ENCODE measurements at regions not wholly inside any gene's neighbourhood (a gene's known extent, or its start where the extent isn't known, plus 50 kb on each side); places are given as distances from the start of the nearest gene placed in this dataset.
"Not testable (repeated sequence)": the region's sequence is repeated elsewhere in the genome, so short reads cannot be mapped to it uniquely, and the experiment has no call there.

GRCh38 chr2:77768508-77768907 is 246.3 kb upstream of the LRRTM4 start:
- Mint-ChIP-seq H3K4me3 (no peak overlapping the region), H3K27ac (no peak overlapping the region)
- no peak for ATAC-seq (ENCODE audit: low read depth)

GRCh38 chr2:77778917-77779316 is 256.7 kb upstream of the LRRTM4 start:
- Mint-ChIP-seq H3K4me1 (no peaks in the 10 kb centered on the region), H3K27ac (no peak overlapping the region), H3K27me3 (no peaks in the 10 kb centered on the region), H3K36me3 (no peaks in the 10 kb centered on the region), H3K9me3 (peaks cover 8% of the 10 kb centered on the region), H3K4me3 (no peak overlapping the region)
- ATAC-seq (ENCODE audit: low read depth): no peak
- no peak for DNase-seq (ENCODE audit: low spot score in 2 of 2)

More at GRCh38 chr2:77768508-77768907, 246.3 kb upstream of the LRRTM4 start:
- peaks cover 7% of the 10 kb centered on the region for H3K9me3 Mint-ChIP-seq
- H3K36me3 Mint-ChIP-seq: no peaks in the 10 kb centered on the region
- no peak for DNase-seq (ENCODE audit: low spot score in 2 of 2)
- H3K27me3 Mint-ChIP-seq: no peaks in the 10 kb centered on the region
- H3K4me1 Mint-ChIP-seq: no peaks in the 10 kb centered on the region

GRCh38 chr2:77793500-77793899 is 271.3 kb upstream of the LRRTM4 start:
- not testable (repeated sequence) for DNase-seq (ENCODE audit: low spot score in 2 of 2); ATAC-seq (ENCODE audit: low read depth); H3K9me3 Mint-ChIP-seq; H3K36me3 Mint-ChIP-seq; H3K4me3 Mint-ChIP-seq; H3K4me1 Mint-ChIP-seq; H3K27ac Mint-ChIP-seq; H3K27me3 Mint-ChIP-seq

- Mint-ChIP-seq H3K27ac (no peak overlapping the region), H3K9me3 (peaks cover 6% of the 10 kb centered on the region), H3K36me3 (no peaks in the 10 kb centered on the region), H3K4me3 (no peak overlapping the region), H3K27me3 (no peaks in the 10 kb centered on the region), H3K4me1 (no peaks in the 10 kb centered on the region)
- DNase-seq (ENCODE audit: low spot score in 2 of 2): no peak
- ATAC-seq (ENCODE audit: low read depth): no peak
These were observed 274.2 kb upstream of the LRRTM4 start for GRCh38 chr2:77796397-77796796.

GRCh38 chr2:77797088-77797487 is 274.9 kb upstream of the LRRTM4 start:
- no peak overlapping the region for H3K27ac Mint-ChIP-seq
- no peak overlapping the region for H3K4me3 Mint-ChIP-seq
- DNase-seq (ENCODE audit: low spot score in 2 of 2): no peak
- ATAC-seq (ENCODE audit: low read depth): no peak
- H3K36me3 Mint-ChIP-seq: no peaks in the 10 kb centered on the region
- H3K4me1 Mint-ChIP-seq: no peaks in the 10 kb centered on the region
- no peaks in the 10 kb centered on the region for H3K27me3 Mint-ChIP-seq
- peaks cover 6% of the 10 kb centered on the region for H3K9me3 Mint-ChIP-seq

- Mint-ChIP-seq H3K36me3 (no peaks in the 10 kb centered on the region), H3K27me3 (no peaks in the 10 kb centered on the region), H3K9me3 (peaks cover 6% of the 10 kb centered on the region), H3K4me1 (no peaks in the 10 kb centered on the region), H3K4me3 (no peak overlapping the region), H3K27ac (no peak overlapping the region)
- ATAC-seq (ENCODE audit: low read depth) (no peak), DNase-seq (ENCODE audit: low spot score in 2 of 2) (no peak)
These were observed 278.2 kb upstream of the LRRTM4 start for GRCh38 chr2:77800410-77800809.

GRCh38 chr2:77807531-77808215 is 285.5 kb upstream of the LRRTM4 start:
- Mint-ChIP-seq H3K4me3 (no peak overlapping the region), H3K27me3 (no peaks in the 10 kb centered on the region), H3K9me3 (peaks cover 7% of the 10 kb centered on the region), H3K27ac (no peak overlapping the region), H3K4me1 (no peaks in the 10 kb centered on the region), H3K36me3 (no peaks in the 10 kb centered on the region)
- ATAC-seq (ENCODE audit: low read depth): no peak
- DNase-seq (ENCODE audit: low spot score in 2 of 2): no peak

GRCh38 chr2:77808599-77808998 is 286.4 kb upstream of the LRRTM4 start:
- Mint-ChIP-seq H3K9me3 (peaks cover 7% of the 10 kb centered on the region), H3K27me3 (no peaks in the 10 kb centered on the region), H3K27ac (no peak overlapping the region), H3K36me3 (no peaks in the 10 kb centered on the region), H3K4me1 (no peaks in the 10 kb centered on the region), H3K4me3 (no peak overlapping the region)
- DNase-seq (ENCODE audit: low spot score in 2 of 2) (no peak), ATAC-seq (ENCODE audit: low read depth) (no peak)

- no peaks in the 10 kb centered on the region for H3K36me3 Mint-ChIP-seq
- no peak overlapping the region for H3K4me3 Mint-ChIP-seq
- ATAC-seq (ENCODE audit: low read depth) (no peak), DNase-seq (ENCODE audit: low spot score in 2 of 2) (no peak)
- no peak overlapping the region for H3K27ac Mint-ChIP-seq
- H3K27me3 Mint-ChIP-seq: no peaks in the 10 kb centered on the region
- peaks cover 17% of the 10 kb centered on the region for H3K9me3 Mint-ChIP-seq
- no peaks in the 10 kb centered on the region for H3K4me1 Mint-ChIP-seq
These were observed 291.4 kb upstream of the LRRTM4 start for GRCh38 chr2:77813599-77813998.

- no peaks in the 10 kb centered on the region for H3K4me1 Mint-ChIP-seq
- no peaks in the 10 kb centered on the region for H3K36me3 Mint-ChIP-seq
- DNase-seq (ENCODE audit: low spot score in 2 of 2) (no peak), ATAC-seq (ENCODE audit: low read depth) (no peak)
- no peak overlapping the region for H3K27ac Mint-ChIP-seq
- peaks cover 20% of the 10 kb centered on the region for H3K9me3 Mint-ChIP-seq
- H3K4me3 Mint-ChIP-seq: no peak overlapping the region
- no peaks in the 10 kb centered on the region for H3K27me3 Mint-ChIP-seq
These were observed 294.4 kb upstream of the LRRTM4 start for GRCh38 chr2:77816618-77817017.

- no peak for ATAC-seq (ENCODE audit: low read depth)
- Mint-ChIP-seq H3K4me1 (no peaks in the 10 kb centered on the region), H3K4me3 (no peak overlapping the region), H3K27ac (no peak overlapping the region), H3K27me3 (no peaks in the 10 kb centered on the region), H3K9me3 (peaks cover 18% of the 10 kb centered on the region), H3K36me3 (no peaks in the 10 kb centered on the region)
- no peak for DNase-seq (ENCODE audit: low spot score in 2 of 2)
These were observed 296.0 kb upstream of the LRRTM4 start for GRCh38 chr2:77818186-77818585.

- Mint-ChIP-seq H3K27me3 (no peaks in the 10 kb centered on the region), H3K36me3 (no peaks in the 10 kb centered on the region), H3K9me3 (peaks cover 15% of the 10 kb centered on the region), H3K4me3 (no peak overlapping the region), H3K27ac (no peak overlapping the region), H3K4me1 (no peaks in the 10 kb centered on the region)
- ATAC-seq (ENCODE audit: low read depth): no peak
- no peak for DNase-seq (ENCODE audit: low spot score in 2 of 2)
These were observed 300.9 kb upstream of the LRRTM4 start for GRCh38 chr2:77823028-77823427.

- no peak for DNase-seq (ENCODE audit: low spot score in 2 of 2)
- H3K4me3 Mint-ChIP-seq: no peak overlapping the region
- no peaks in the 10 kb centered on the region for H3K4me1 Mint-ChIP-seq
- H3K36me3 Mint-ChIP-seq: no peaks in the 10 kb centered on the region
- no peak for ATAC-seq (ENCODE audit: low read depth)
- H3K27ac Mint-ChIP-seq: no peak overlapping the region
- no peaks in the 10 kb centered on the region for H3K27me3 Mint-ChIP-seq
- peaks cover 11% of the 10 kb centered on the region for H3K9me3 Mint-ChIP-seq
These were observed 308.9 kb upstream of the LRRTM4 start for GRCh38 chr2:77831060-77831459.

GRCh38 chr2:77831471-77831870 is 309.3 kb upstream of the LRRTM4 start:
- no peaks in the 10 kb centered on the region for H3K36me3 Mint-ChIP-seq
- ATAC-seq (ENCODE audit: low read depth): no peak
- H3K27ac Mint-ChIP-seq: no peak overlapping the region
- H3K4me3 Mint-ChIP-seq: no peak overlapping the region
- H3K9me3 Mint-ChIP-seq: peaks cover 12% of the 10 kb centered on the region
- H3K27me3 Mint-ChIP-seq: no peaks in the 10 kb centered on the region
- DNase-seq (ENCODE audit: low spot score in 2 of 2): no peak
- H3K4me1 Mint-ChIP-seq: peaks cover 1% of the 10 kb centered on the region

GRCh38 chr2:77831898-77832297 is 309.7 kb upstream of the LRRTM4 start:
- Mint-ChIP-seq H3K27me3 (no peaks in the 10 kb centered on the region), H3K4me1 (peaks cover 2% of the 10 kb centered on the region), H3K27ac (no peak overlapping the region), H3K9me3 (peaks cover 13% of the 10 kb centered on the region), H3K4me3 (no peak overlapping the region), H3K36me3 (no peaks in the 10 kb centered on the region)
- ATAC-seq (ENCODE audit: low read depth) (no peak), DNase-seq (ENCODE audit: low spot score in 2 of 2) (no peak)

Data from memory B cell (primary cell).